ENCODE measurements at regions not wholly inside any gene's neighbourhood (a gene's known extent, or its start where the extent isn't known, plus 50 kb on each side); places are given as distances from the start of the nearest gene placed in this dataset.
"Not testable (repeated sequence)": the region's sequence is repeated elsewhere in the genome, so short reads cannot be mapped to it uniquely, and the experiment has no call there.

GRCh38 chr6:60670036-60670435 is 1616.0 kb downstream of the KHDRBS2 start:
- DNase-seq, result no peak

- DNase-seq, result no peak
These were observed 1617.6 kb downstream of the KHDRBS2 start for GRCh38 chr6:60668428-60668827.

DNA sequence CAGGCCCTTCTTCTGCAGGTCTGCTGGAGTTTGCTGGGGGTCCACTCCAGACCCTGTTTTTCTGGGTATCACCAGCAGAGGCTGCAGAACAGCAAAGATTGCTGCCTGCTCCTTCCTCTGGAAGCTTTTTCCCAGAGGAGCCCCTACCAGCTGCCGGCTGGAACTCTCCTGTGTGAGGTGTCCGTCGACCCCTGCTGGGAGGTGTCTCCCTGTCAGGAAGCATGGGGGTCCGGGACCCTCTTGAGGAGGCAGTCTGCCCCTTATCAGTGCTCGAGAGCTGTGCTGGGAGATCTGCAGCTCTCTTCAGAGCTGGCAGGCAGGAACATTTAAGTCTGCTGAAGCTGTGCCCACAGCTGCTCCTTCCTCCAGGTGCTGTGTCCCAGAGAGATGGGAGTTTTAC is 1622.8 kb downstream of the KHDRBS2 start:
- DNase-seq, result not testable (repeated sequence)

DNA sequence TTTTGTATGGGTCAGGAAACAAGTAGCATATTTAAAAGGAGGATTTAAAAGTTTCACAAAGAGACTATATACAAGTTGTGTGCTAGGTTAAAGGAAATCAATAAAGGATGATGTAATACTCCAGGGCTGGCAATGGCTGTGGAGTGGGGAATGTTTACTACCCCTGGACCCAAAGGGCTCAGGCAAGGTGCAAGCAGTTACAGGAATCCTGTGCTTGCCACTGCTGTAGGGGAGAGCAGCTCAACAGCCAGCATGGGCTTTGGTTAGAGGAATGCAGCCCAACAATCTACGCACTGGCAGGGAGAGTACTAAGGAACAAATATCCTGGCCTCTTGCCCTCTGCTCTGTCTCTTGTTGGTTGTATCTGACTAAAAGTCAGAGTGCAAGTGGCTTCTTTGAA is 1642.2 kb downstream of the KHDRBS2 start:
- no peak for DNase-seq

- not testable (repeated sequence) for DNase-seq
These were observed 1646.8 kb downstream of the KHDRBS2 start for GRCh38 chr6:60639185-60639584.

Data from muscle of back (tissue), 3 donors.